SIG-M5 treated with dmso at 0.1 percent for 504 hours (cell line): ENCODE measurements at regions not wholly inside any gene's neighbourhood (a gene's known extent, or its start where the extent isn't known, plus 50 kb on each side); places are given as distances from the start of the nearest gene placed in this dataset.

Experiments used
- DNase-seq: peaks from one replicate; lab custom pipeline; 2025; ENCODE audit not compliant: unreplicated experiment; lab: John Stamatoyannopoulos, UW

DNA sequence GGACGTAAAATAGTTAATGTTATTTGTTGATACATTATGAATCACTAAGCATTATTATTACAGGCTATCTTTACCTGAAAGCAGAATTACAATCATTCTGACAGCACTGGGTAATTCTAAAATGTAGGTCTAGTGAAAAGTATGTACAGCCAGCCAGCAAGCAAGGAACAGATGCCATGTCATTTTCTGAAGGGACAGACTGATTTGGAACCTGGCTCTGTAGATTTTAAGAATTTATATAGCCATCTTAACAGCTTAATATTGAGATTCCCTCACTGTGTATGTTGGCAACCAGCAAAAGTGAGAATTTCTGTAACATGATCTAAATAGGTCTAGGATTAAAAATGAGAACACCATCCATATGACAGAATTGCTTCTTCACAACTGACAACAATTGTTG is 359.4 kb downstream of the ZIC4 start:
- no peak for DNase-seq

DNA sequence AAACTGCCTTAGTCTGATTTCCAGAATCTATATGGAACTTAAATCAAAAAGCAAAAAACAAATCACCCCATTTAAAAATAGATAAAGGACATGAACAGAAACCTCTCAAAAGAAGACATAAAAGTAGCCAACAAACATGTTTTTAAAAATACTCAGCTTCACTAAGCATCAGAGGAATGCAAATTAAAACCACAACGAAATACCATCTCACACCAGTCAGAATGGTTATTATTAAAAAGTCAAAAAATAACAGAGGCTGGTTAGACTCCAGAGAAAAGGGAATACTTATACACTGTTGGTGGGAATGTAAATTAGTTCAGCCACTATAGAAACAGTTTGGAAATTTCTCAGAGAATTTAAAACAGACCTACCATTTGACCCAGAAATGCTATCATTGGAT is 367.9 kb downstream of the ZIC4 start:
- DNase-seq = no peak

DNA sequence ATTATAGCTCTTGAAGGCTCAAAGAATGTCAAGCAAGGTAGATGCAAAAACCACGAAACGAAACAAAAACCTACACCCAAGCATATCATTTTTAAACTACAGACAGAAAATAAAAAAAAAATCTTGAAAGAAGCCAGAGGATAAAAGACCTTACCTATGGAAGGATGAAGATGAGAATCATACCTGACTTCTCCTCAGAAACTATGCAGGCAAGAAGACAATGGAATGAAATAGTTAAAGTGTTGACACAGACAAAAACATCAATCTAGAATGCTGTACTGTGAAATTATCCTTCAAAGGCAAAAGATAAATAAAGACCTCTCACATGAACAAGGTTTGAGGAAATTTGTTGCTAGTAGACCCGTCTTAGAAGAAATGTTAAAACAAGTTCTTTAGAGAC is 372.0 kb downstream of the ZIC4 start:
- no peak for DNase-seq

DNA sequence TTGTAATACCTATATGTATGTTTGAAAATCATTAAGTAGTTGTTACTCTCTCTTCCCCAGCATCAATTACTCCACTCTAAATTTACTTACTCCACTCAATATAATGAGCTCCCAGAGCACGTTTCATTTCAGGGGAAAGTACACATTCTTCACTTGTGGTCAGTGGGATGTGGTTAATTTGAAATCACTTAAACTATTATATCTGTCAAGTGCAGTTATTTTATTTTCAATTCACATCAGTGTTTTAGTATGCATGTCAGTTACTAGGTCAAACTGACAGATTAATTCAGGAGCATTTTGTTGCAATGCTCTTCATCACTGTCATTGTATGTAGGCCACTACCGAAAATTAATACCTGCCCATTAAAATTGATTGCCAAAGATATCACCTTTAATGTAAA is 376.1 kb downstream of the ZIC4 start:
- DNase-seq = no peak

DNA sequence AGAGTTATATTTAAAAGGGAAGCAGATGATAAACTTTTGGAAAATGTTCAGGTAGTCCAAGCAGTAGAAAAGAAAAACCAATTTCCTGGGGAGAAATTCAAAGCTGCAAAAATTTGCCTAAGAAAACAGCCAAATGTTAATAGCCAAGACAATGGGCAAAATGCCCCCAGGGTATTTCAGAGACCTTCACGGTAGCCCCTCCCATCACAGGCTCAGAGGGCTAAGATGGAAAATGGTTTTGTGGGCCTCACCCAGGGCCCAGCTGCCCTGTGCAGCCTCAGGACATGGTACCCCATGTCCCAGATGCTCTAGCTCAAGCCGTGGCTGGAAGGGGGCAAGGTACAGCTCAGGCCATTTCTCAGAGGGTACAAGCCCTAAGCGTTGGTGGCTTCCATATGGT is 391.0 kb downstream of the ZIC4 start:
- no peak for DNase-seq

DNA sequence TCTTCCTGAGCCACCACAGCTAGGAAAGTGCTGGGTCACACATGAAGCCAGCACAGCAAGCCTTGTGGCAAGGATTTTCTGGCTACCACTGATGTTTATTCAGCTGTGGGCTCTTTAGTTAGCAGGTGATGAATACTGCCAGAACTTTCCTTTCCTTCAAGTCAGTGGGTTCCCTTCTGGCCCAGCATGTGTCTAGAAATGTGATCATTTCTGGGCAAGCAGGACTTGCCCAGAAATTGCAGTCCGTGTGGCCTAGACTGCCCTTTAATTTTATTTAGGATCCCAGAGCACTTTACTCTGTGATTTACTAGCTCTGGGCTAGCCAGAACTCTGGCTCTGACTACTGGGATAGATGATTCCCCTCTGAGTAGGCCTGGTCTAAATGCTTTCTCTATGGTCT is 397.5 kb downstream of the ZIC4 start:
- DNase-seq = no peak

DNA sequence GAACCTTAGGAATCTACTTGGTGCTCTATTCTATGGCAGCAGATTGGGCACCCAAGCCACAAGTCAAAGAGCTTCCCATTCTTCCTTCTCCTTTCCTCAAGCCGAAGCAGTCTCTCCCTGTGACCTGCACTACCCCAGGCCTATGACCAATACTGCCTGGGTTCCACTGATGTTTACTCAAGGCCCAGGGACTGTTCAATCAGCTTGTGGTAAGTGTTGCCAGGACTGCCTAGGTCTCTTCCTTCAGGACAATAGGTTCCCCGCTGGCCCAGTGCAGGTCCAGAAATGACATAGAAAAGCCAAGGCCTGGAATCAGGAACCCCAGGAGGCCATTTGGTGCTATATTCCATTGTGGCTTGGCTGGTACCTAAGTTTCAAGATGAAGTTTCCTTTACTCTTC is 397.9 kb downstream of the ZIC4 start:
- no peak for DNase-seq

DNA sequence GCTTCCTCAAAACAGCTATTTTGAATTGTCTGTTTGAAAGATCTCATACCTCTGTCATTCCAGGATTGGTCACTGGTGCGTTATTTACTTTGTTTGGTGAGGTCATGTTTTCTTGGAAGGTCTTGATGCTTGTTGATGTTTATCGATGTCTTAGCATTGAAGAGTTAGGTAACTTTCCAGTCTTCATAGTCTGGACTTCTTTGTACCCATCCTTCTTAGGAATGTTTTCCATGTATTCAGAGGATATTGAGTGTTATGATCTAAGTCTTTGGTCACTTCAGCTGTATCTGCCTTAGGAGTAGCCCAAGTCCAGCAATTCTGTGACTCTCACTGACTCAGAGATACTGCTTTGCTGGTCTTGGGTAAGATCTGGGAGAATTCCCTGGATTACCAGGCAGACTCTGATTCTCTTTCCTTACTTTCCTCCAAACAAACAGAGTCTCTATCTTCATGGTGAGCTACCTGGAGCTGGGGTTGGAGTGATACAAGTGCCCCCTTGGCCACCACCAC is 398.6 kb downstream of the ZIC4 start:
- no peak for DNase-seq

DNA sequence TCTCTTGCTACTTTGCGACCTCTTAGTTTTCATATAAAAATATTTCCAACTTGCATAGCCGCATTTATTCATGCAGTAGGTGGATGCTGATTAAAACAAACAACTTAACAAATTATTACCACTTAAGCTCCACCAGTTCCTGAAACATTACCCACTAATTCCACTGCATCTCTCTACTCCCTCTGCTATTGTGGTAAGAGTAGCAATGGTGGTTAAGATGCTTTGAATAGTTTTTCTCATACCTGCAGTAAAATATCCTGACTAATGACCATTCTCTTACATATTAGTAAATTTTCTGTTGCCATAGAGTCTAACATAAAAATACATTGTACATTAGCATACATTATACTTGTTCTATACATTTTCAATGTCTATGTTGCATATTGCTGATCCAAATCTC is 397.6 kb upstream of the PLSCR5 start:
- no peak for DNase-seq

DNA sequence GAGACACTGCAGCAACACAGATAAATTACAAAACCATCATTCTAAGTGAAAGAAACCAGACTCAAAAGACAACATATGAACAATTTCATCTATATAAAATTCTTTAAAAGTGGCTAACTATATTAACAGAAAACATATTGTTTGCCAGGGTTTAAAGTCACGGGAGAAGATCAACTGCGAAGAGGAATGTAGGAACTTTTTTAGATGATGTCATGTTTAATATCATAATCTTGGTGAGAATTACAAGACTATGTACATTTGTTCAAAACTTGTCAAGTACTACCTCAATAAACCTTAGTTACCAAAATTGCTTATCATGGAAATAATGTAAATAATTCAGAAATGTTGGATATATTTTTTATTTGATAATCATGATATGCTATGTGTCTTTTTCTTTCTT is 395.1 kb upstream of the PLSCR5 start:
- DNase-seq = no peak

DNA sequence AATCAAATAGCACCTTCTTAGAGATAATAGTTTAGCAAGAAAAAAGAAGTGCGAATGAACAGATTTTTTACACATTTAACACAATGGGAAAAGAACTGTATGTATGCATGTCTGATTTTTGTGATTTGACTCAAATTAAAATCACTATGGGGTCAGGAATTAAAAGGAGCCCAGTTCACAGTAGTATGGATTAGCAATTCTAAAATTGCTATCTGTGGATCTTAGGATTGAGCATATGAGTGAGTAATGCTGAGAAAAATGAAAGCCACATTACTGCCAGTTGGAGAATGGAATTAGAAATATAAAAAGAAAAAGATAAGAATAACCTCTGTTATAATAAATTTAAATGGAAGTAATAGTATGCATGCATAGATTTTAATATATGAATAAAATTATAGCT is 386.8 kb upstream of the PLSCR5 start:
- DNase-seq = no peak

DNA sequence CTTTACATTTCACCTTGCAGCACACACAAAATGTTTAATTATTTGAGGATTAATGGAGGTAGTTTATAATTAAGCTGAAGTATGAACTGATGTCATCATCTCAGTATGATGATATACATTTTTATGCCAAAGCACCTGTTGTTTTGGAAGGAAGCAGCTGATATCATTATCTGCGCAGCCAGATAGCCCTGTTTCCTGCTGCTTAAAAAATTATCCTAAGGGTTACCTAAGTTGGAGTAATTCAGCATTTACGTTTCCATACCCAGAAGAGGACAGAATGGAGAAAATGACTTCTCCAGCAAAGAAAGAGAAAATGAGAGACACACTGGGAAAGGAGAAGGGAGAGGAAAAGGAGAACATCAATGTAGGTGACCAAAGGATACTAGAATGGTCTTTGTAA is 370.3 kb upstream of the PLSCR5 start:
- DNase-seq = no peak

DNA sequence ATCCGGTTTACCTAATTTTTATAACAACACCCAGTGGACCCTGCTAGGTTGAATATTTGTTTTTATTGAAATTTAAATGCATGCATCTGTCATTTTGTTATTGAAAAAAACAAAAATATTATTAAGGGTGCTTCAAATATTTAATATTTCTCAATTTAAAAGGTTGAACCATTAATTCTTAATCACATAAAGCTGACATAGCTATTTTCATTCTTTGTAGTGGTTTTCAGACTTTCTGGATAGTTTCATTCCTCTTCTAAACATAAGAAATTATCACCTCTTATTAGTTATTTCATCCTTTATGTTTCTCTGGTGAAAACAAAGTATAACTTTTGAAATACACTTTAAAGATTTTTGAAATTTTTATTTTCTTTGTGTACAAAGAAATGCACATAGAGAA is 369.9 kb upstream of the PLSCR5 start:
- no peak for DNase-seq

DNA sequence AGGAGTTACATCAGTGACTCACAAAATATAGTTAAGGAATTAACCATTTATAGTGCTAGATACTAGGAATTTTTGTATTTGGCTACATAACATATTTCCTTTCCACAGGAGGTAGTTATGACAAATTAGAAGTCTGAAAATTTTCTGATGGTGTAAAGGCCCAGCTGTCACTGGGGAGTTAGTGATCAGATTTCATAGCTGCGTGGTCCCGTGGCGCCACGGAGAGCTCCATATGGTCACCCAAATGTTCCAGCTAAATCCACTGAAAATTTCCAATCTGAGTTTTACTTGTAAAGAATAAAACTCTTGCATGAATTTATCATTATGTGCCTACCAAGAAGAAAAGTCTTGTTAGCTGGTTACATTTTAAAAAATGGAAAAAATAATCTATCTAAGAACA is 368.9 kb upstream of the PLSCR5 start:
- DNase-seq = no peak

DNA sequence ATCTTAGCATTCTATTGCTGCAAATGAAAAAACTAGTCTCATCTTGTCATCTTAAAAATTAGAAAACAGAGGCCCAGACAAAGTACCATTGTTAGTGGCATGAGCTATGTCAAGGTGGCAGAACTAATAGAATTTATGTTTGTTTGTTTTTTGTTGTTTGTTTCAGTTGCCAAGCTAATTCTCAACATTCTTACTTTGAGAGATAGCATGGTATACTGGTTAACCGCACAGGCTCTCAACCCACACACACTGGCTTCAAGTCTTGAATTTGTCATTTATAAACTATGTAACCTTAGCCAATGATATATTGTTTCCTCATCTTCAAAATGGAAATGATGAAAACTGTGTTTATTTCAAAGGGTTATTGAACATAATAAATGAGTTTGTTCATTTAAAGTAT is 367.6 kb upstream of the PLSCR5 start:
- DNase-seq = no peak

DNA sequence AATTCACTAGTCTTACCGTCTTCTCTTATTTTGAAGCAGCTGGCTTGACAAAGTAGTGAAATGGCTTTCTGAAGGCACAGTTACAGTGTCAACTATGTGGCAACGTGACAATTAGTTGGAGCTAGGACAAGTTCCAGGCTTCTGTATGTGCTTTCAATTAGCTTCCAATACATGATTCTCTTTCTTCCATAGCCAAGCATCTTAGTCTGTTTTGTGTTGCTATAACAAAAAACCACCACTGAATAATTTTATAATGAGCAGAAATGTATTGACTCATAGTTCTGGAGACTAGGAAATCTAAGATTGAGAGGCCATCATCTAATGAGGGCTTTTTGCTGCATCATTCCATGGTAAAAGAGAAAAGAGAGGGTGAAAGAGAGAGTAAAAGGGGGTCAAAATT is 365.1 kb upstream of the PLSCR5 start:
- DNase-seq = no peak

DNA sequence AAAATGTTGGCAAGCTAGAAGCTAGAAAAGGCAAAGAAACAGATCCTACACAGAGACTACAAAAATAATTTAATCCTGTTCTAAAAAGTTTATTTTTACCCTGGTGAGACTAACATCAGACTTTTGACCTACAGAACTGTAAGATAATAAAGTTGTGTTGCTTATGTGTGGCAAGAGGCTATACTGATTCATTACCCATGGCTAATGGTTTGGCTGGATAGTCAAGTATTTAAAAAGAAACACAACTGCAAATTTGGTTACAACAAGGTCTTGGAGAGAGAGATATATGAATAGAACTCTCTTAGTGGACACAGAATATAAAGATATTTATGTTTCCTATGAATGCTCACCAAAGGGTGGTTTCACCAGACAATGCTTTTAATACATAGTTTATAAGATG is 364.2 kb upstream of the PLSCR5 start:
- DNase-seq = no peak

DNA sequence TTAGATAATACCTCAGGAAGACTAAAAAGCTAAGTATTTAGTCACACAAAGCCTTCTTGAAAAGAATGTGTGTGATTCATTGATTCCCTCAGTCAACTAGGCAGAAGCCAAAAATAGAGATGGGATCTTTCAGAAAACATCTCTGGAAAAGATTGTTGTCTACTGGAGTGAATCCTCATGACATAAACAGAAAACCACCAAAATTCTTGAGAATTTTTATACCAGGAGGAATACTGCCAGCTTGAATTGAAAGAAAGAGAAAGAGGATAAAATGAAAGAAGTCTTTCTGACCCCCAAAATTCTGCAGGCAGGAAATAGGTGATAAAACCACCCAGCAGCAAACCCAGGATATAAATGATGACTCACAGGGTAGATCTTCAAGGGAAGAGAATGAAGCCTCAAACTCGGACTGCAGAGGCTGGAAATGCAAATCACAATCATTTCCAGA is 363.1 kb upstream of the PLSCR5 start:
- no peak for DNase-seq

DNA sequence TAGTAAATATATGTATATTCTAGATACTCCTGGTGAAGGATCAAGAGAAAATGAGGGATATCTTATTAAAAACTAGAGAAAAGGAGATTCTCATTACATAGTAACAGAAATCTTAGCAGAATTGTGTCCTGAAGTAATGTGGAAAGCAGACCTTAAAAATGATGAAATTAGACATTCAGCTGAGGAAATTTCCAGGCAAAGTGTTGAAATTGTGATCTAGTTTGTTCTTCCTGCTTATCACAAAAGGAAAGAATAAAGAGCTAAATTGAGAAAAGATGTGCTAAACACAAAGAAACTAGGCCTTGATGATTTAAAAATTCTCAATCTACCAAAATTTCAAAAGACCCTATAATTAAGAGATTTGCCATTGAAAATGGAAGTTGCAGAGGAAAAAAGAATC is 362.6 kb upstream of the PLSCR5 start:
- no peak for DNase-seq

DNA sequence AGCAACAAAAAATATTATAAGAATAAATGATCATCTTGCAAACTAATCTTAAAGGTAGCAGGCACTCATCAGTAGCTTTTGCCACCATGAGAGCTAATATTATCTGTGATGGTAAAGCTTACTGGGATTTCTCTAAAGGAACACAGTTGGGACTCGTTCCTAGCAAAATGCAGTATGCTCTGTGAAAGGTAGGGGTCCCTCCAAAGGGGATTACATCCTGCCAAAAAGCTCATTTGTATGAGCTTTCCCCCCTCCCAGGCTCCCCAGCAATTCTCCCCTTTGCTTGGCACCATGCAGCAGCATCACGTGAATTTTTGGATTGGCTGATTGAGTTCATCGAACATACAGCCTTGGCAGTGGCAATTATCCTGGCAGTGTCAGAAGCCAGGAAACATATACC is 361.0 kb upstream of the PLSCR5 start:
- DNase-seq = no peak

DNA sequence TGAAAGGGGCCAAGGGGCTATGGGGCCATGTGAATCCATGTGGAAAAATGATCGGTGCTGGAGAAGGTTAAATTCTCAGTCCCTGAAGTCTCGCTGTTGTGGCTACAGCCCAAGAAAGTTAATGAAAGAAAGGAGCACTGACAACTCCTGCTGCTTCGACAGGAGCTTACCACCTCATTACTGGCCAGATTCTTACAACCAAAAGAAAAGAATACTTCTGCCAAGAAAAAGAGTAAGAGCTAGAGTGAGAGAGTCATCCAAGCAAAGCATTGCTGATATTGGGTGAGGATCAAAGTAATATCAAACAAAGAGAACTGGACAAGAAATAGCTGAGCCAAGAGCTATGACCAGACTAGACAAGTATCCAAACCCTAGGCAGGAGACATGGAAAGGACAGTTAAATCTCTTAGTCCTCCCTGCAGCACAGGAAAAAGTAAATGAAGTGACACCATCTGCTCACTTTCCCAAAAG is 348.4 kb upstream of the PLSCR5 start:
- DNase-seq = no peak

DNA sequence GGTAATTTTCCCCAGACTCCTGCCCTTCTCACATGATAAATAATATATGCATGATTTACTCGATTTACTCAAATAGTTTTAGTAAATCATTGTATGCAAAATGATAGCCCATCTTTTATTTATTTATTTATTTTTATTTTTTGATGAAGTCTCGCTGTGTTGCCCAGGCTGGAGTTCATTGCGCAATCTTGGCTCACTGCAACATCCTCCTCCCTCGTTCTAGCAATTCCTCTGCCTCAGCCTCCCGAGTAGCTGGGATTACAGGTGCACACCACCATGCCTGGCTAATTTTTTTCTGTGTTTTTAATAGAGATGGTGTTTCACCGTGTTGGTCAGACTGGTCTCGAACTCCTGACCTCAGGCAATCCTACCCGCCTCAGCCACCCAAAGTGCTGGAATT is 343.8 kb upstream of the PLSCR5 start:
- no peak for DNase-seq

DNA sequence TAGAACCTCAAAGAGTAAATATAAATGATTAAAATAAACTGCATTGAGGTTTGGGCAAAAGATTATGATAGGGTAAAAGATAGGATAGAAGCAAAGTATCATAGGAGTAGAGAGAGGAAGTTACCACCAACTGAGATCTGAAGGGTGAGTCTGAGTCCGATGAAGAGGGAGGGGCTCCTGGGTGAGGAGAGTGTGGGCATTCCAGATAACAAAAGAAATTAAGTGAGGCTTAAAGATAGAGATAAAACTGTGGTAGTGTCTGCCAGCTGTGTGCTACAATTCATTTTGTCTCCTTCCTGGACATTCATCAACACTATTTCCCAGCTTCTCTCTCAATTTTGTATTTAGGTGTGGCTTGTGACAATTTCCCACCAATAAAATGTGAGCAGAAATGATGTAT is 343.0 kb upstream of the PLSCR5 start:
- DNase-seq = no peak

DNA sequence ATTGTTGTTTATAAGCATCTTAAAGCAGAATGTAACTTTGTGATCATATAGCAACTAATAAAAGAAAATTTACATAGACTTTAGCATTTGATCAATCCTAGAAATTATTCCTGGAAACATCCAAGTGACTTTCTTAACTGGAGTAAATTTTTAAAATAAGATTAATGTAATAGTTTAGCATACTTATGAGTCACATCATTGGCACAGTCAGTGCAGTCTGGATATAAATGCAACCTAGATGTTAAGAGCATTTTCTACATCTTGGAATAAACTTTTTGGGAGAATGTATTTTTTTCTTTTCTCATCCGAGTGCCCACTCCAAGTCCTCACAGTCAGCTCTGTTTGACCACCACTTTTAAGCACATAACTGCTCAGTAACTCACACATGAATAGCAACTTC is 324.6 kb upstream of the PLSCR5 start:
- DNase-seq = no peak
